ENCODE measurements at regions not wholly inside any gene's neighbourhood (a gene's known extent, or its start where the extent isn't known, plus 50 kb on each side); places are given as distances from the start of the nearest gene placed in this dataset.

DNA sequence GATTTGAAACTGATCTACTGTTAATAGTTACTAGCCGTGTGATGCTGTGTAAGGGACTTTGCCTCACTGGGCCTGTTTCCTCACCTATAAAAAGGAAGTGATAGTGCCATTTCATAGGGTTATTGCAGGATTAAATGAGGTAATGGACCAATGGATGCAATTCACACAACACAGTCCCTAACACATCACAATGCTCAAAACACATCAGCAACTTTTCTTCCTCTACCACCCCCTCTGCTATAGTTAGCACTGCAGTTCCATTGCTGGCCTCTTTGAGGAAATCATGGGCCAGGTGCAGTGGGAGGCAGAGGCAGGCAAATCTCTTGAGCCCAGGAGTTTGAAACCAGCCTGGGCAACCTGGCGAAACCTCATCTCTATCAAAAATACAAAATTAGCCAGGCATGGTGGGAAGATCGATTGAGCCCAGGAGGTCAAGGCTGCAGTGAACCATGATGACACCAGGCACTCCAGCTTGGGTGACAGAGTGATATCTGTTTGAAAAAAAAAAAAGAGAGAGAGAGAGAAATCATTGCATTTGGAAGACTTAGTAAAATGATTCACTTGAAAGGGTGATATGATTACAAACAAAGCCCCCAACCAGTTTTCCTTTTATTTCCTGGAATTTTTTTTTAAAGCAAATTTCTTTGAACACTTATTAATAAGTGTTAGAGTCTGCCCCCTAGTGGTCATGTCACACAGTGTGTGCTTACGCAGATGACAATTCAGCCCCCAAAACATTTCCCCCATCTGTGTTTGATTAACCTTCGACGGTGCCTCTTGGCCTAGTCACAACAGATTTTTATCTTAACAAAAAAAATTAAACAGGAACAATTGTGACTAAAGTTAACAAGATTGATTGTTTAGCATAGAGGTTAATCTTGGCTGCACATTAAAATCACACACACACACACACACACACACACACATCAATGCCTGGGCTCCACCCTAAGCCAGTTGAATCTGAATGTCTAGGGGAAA is 88.6 kb upstream of the BCL11A start:
- DNase-seq (peak; percentile 46), ATAC-seq (ENCODE audit: insufficient read depth, low read depth) (peak; percentile 90)
- Histone ChIP-seq H3K27ac (ENCODE audit: low read length) (no peak overlapping the region), H3K4me1 (ENCODE audit: insufficient read depth, low read length) (no peaks in the 10 kb centered on the region), H2AFZ (ENCODE audit: low read depth, low read length) (no peak overlapping the region), H3K36me3 (ENCODE audit: insufficient read depth, low read length) (no peaks in the 10 kb centered on the region), H3K9me3 (ENCODE audit: insufficient read depth, low read length, severe bottlenecking) (no peaks in the 10 kb centered on the region), H3K79me2 (ENCODE audit: insufficient read depth, low read length) (no peaks in the 10 kb centered on the region), H3K4me3 (ENCODE audit: low read depth in 1 of 2, low read length in 2 of 2) (no peak overlapping the region), H3K4me2 (ENCODE audit: insufficient read depth, low read length) (no peak overlapping the region), H4K20me1 (ENCODE audit: insufficient read depth, low read length) (no peaks in the 10 kb centered on the region), H3K27me3 (ENCODE audit: insufficient read depth, low read length, poor library complexity) (no peaks in the 10 kb centered on the region), H3K9ac (ENCODE audit: low read depth, low read length) (no peak overlapping the region)
- TF ChIP-seq, protein P1, sequence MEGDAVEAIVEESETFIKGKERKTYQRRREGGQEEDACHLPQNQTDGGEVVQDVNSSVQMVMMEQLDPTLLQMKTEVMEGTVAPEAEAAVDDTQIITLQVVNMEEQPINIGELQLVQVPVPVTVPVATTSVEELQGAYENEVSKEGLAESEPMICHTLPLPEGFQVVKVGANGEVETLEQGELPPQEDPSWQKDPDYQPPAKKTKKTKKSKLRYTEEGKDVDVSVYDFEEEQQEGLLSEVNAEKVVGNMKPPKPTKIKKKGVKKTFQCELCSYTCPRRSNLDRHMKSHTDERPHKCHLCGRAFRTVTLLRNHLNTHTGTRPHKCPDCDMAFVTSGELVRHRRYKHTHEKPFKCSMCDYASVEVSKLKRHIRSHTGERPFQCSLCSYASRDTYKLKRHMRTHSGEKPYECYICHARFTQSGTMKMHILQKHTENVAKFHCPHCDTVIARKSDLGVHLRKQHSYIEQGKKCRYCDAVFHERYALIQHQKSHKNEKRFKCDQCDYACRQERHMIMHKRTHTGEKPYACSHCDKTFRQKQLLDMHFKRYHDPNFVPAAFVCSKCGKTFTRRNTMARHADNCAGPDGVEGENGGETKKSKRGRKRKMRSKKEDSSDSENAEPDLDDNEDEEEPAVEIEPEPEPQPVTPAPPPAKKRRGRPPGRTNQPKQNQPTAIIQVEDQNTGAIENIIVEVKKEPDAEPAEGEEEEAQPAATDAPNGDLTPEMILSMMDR (IDR thresholded peaks at IDR 0.05; ENCODE audit: borderline replicate concordance, extremely low read depth, low read length, poor library complexity, severe bottlenecking), result peak; percentile 86
- TF ChIP-seq EZH2 (IDR thresholded peaks at IDR 0.05; ENCODE audit: borderline replicate concordance, low read depth, low read length, severe bottlenecking), result no peak

DNA sequence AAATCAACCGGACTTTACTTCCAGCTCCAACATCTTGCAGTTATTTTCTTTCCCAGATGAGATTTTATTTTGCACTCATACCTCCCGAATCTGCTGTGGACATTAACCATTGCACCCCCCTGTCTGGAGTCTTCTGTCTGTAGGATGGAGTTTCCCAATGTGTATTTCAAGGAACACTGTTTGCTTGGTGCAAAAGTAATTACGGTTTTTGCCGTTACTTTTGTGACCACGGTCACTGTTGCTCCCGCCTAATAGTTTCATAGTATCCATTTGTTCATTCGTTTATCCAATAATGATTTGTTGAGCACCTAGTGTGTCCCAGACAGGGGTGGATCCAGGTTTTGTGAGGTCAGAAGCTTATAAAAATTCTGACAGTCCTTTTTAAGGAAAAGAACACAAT is 90.3 kb upstream of the BCL11A start:
- H3K4me2 ChIP-seq (ENCODE audit: insufficient read depth, low read length), result no peak overlapping the region
- no peak overlapping the region for H3K27ac ChIP-seq (ENCODE audit: low read length)
- H3K27me3 ChIP-seq (ENCODE audit: insufficient read depth, low read length, poor library complexity), result no peaks in the 10 kb centered on the region
- H4K20me1 ChIP-seq (ENCODE audit: insufficient read depth, low read length), result no peaks in the 10 kb centered on the region
- no peaks in the 10 kb centered on the region for H3K36me3 ChIP-seq (ENCODE audit: insufficient read depth, low read length)
- H3K9me3 ChIP-seq (ENCODE audit: insufficient read depth, low read length, severe bottlenecking), result no peaks in the 10 kb centered on the region
- H3K4me1 ChIP-seq (ENCODE audit: insufficient read depth, low read length), result no peaks in the 10 kb centered on the region
- no peak overlapping the region for H2AFZ ChIP-seq (ENCODE audit: low read depth, low read length)
- no peaks in the 10 kb centered on the region for H3K79me2 ChIP-seq (ENCODE audit: insufficient read depth, low read length)
- no peak for ATAC-seq (ENCODE audit: insufficient read depth, low read depth)
- no peak for DNase-seq
- H3K9ac ChIP-seq (ENCODE audit: low read depth, low read length), result no peak overlapping the region
- no peak for TF ChIP-seq EZH2 (IDR thresholded peaks at IDR 0.05; ENCODE audit: borderline replicate concordance, low read depth, low read length, severe bottlenecking)
- TF ChIP-seq, protein P1 (IDR thresholded peaks at IDR 0.05; ENCODE audit: borderline replicate concordance, extremely low read depth, low read length, poor library complexity, severe bottlenecking), result no peak
- H3K4me3 ChIP-seq (ENCODE audit: low read depth in 1 of 2, low read length in 2 of 2), result no peak overlapping the region

DNA sequence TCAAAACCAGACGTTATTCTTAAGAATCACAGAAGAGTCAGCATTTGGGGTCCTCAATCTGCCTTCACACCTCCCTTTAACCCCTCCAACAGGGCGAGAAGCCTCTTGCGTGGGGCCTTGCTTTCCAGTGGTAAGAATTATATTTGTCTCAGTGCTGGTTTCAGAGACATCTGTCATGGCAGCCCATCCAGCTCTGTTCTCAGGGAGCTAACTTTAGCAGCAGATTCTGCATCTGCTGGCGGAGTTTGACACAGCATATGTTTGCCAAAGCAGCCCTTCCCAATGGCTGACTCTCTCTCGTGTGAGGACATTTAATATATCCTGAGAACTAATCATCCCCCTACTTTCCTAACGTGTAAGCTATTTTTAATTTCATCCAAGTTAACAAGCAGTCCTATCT is 91.5 kb upstream of the BCL11A start:
- H4K20me1 ChIP-seq (ENCODE audit: insufficient read depth, low read length), result no peaks in the 10 kb centered on the region
- no peaks in the 10 kb centered on the region for H3K4me1 ChIP-seq (ENCODE audit: insufficient read depth, low read length)
- no peaks in the 10 kb centered on the region for H3K36me3 ChIP-seq (ENCODE audit: insufficient read depth, low read length)
- H3K9ac ChIP-seq (ENCODE audit: low read depth, low read length), result no peak overlapping the region
- H3K9me3 ChIP-seq (ENCODE audit: insufficient read depth, low read length, severe bottlenecking), result no peaks in the 10 kb centered on the region
- H3K4me3 ChIP-seq (ENCODE audit: low read depth in 1 of 2, low read length in 2 of 2), result no peak overlapping the region
- TF ChIP-seq, protein P1 (IDR thresholded peaks at IDR 0.05; ENCODE audit: borderline replicate concordance, extremely low read depth, low read length, poor library complexity, severe bottlenecking), result no peak
- TF ChIP-seq EZH2 (IDR thresholded peaks at IDR 0.05; ENCODE audit: borderline replicate concordance, low read depth, low read length, severe bottlenecking), result no peak
- ATAC-seq (ENCODE audit: insufficient read depth, low read depth) (no peak), DNase-seq (no peak)
- peaks cover 3% of the 10 kb centered on the region for H3K27me3 ChIP-seq (ENCODE audit: insufficient read depth, low read length, poor library complexity)
- no peak overlapping the region for H2AFZ ChIP-seq (ENCODE audit: low read depth, low read length)
- no peak overlapping the region for H3K27ac ChIP-seq (ENCODE audit: low read length)
- H3K4me2 ChIP-seq (ENCODE audit: insufficient read depth, low read length), result no peak overlapping the region
- no peaks in the 10 kb centered on the region for H3K79me2 ChIP-seq (ENCODE audit: insufficient read depth, low read length)
